HG03175 (cell line): ENCODE measurements at regions not wholly inside any gene's neighbourhood (a gene's known extent, or its start where the extent isn't known, plus 50 kb on each side); places are given as distances from the start of the nearest gene placed in this dataset.

Source experiments
- ATAC-seq: cut with Tn5 transposase; IDR thresholded peaks from one replicate; pipeline ENCODE4 v1.9.1; 2021; ENCODE audit warnings: mild to moderate bottlenecking, moderate library complexity; ENCODE audit not compliant: unreplicated experiment

DNA sequence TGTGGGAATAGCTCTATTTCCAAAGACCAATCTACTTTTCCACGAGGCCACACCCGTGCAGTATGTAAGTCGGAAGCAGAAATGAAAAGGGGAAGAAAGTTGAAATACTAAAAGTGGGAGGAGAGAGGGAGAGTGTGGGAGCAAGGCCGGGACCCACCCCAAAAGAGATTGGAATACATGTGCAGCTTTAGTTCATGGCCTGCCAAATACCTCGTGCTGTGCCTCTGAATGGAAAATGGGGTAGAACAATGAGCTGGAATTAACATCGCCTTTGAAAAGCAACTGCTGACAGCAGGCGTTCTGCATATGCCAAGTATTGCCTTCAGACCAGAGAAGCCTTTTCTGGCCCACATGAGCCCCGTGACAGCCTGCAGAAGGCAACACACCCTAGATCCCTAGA is 155.6 kb downstream of the CD83 start:
- no peak for ATAC-seq

DNA sequence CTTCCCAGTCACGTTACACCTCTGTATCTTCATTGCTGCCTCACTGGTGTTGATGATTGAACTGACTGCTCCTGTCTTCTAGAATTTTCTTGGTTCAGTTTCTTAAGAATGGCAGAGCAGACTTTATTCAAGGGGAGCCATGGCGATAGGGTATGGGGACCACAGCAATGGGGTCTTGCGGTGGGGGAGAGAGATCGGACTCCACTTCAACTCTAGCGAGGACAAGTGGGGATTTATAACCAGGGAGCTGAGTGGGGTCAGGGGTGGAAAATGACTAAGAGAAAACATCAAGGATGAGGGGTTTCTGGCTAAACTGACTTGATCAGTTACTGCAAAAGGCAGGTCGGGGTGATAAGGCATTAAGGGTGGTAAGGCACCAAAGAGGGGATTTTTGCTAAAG is 156.4 kb downstream of the CD83 start:
- ATAC-seq = no peak

DNA sequence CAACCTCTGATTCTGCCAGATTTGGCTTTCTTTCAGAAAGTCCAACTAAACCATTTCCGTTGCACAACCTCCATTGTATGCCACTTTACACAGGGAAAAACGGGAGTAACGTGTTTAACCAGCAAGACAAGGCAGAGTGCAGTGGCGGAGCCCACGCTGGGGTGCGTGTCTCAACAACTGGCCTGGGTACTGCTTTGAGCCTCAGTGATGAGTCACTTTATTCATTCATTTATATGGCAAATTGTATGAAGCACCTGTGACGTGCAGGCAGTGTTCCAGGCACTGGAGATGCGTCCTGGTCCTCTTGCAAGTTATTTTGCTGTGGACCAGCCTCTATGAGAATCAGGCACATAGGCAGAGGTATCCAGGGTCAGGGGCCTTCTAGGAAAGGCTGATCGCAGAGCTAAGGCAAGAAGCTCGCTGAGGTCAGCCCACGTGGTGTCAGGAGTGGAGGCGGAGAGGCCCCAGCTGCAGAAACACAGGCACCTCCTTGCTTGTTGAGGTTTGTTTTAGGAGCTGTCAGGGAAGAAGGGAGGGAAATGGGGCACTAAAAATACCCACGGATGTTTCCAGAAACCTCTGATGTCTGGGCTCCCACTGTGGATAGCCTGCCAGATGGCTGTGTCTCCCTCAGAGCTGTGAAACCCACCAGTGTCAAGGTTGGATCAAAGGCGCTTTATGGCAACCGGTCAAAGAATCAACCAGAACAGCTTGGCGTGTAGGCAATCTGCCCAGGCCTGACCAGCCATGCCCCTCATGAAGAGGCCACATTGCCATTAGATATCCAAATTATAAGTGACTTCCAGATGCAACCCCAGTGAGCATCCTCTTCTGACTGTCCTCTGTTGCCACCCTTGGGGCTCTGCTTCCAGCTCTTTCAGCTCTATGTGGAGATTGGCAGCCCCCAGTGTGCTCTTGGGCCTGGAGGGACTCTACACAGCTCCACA is 157.2 kb downstream of the CD83 start:
- ATAC-seq = no peak

DNA sequence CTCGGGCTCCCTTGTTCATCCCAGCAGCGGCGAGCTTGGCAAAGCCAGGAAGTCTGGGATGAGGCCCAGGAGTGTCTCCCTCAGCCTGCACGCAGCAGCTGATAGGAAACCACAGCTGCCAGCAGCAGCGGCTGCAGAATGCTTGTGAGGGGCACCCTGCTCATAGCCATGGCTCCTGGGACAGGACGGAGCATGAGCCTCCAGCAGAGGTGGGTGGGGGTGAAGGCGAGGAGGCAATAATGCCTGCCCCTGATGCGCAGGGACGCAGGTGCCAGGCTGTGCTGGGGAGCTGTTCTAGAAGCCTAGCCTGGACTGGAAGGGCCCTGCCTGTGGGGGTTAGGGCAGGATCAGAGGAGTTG is 157.9 kb downstream of the CD83 start:
- no peak for ATAC-seq

DNA sequence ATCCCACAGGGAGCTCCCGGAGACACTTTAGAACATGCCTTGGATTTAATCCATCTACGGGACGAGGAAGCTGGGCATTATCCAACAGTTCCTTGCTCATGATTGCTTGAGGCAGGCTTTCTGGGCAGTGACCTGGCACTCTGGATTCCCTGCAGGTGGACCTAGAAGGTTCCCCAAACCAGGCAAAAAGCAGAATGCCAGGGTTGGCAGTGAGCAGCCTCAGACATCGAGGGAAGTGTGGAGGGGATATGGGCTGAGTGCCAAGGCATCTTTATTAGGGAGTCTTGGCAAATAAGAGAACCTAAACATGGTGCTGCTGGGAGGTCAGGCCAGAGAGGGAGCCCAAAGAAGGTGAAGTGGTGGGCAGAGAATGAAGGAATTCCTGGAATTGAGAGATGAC is 158.5 kb downstream of the CD83 start:
- ATAC-seq = no peak

DNA sequence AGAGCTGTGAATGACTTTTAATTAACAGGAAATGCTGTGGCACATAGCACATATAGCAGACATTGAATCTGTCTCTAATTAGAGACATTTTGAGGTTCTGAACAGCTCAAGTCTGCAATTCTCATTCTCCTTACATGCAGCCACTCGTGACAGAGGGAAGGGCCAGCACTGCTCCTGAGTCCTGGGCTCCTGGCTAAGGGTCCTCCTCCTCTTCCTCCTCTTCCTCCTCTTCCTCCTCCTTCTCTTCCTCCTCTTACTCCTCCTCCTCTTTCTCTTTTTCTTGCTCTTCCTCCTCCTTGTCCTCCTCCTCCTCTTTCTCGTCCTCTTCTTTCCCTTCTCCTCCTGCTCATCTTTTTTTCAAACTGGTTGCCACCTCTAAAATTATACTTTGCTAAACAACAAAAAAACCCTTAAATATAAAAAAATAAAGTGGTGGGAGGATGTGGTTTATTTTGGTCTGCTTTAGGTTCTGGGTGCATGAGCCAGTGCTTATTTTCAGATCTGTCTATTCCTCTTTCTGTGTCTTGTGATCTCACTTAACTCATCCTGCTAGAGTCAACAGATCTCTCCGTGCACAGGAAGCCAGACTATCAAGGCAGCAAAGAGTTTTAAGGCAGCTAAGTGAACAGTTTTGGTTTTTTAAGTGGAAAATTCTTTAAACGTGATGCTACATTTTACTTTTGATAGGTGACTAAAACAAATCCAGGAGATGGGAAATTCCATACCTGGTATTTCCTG is 159.3 kb downstream of the CD83 start:
- peak; percentile 94 for ATAC-seq

DNA sequence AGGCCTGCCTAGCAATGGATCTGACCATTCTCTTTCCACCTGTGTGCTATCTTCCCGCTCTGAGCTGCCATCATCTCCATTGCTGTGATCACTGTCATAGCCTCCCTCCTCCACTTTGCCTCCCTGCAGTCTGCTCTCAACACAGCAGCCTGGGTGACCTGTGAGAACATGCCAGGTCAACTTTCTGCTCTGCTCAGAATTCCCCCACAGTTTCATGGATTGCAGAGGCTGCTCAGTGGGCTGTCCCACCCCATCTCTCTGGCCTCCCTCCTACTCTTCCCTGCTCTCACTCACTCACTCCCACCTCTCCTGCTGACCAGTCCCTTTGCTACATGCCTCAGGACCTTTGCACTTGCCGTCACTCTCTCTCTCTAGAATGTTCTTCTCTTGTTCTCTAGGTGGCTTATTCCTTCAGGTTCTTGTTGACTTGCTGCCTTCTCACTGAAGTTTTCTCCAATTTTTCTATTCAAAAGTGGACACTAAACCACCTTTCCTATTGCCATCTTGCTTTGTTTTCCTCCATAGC is 159.9 kb downstream of the CD83 start:
- ATAC-seq = peak; percentile 19

DNA sequence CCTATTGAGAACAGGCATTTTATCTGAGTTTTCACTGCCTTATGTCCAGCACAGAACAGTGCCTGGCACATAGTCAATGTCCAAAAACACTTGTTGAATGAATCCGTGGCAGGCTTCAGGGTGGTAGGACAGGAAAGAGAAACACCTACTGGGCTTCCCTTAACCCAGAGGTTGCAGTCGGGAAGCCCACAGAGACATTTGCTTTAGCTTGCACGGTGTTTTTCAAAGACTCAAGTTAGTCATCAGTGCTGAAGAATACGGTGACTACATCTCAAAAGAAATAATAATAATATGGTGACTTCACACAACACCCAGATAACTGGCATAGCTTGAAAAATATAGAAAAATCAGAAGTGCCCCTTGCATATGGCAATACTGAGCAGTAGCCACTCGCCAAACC is 160.4 kb downstream of the CD83 start:
- ATAC-seq = no peak

DNA sequence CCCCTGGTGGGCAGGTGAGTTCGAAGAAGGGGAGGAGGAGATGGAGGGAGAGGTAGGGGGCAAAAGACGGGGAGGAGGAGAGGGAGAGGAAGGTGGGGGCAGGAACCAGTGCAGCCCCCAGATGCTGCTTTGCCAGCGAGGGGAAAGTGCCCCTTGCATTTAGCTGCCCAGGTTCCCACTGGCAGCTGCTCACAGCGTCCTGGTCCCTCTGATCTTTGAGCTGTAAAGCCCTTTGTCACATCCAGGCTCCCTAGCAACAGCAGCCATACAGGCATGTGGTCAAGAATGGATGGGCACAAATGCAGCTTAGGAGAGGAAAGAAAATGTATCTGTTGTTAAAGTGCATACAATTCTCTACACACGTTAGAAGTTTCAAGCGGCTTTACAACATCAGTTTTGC is 160.9 kb downstream of the CD83 start:
- no peak for ATAC-seq

DNA sequence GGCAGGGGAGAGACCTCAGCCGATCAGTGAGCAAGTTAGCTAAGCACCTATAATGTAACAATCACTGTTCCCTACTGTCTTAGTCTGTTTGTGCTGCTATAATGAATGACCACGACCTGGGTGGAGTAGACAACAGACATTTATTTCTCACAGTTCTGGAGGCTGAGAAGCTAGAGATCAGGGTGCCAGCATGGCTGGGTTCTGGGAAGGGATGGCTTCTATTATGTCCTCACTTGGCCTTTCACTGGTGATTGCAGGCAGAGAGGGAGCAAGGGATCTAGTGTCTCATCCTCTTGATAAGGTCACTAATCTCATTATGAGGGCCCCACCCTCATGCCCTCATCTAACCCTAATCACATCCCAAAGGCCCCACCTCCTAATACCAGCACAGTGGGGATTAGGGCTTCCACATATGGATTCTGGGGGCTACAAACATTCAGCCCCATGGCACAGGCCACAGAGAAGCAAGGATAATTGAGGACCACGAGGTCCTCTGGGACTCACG is 162.5 kb downstream of the CD83 start:
- no peak for ATAC-seq

DNA sequence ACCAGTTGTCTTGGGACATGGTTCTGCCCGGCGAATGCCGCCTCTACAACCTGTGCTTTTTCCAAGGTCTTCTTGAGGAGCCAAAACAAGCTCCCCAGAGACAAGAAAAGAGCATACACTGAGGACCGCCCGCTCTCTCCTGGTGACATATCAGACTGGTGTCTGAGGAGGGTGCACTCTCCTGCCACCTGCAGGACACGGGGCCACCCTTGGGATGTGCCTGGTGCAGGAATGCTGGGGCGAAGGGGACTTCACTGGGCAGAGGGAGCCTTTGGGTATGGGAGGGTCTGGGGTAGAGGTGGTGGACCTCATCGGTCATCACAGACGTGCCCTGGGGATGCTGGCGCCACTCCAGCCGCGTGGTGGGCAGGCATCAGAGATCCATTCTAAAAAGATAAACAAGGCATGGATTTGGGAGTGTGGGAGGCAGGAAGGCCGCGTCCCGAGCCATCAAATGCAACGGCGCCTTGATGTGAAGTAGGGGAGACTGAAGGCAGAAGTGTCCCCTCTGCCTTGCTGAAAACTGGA is 163.3 kb downstream of the CD83 start:
- no peak for ATAC-seq

DNA sequence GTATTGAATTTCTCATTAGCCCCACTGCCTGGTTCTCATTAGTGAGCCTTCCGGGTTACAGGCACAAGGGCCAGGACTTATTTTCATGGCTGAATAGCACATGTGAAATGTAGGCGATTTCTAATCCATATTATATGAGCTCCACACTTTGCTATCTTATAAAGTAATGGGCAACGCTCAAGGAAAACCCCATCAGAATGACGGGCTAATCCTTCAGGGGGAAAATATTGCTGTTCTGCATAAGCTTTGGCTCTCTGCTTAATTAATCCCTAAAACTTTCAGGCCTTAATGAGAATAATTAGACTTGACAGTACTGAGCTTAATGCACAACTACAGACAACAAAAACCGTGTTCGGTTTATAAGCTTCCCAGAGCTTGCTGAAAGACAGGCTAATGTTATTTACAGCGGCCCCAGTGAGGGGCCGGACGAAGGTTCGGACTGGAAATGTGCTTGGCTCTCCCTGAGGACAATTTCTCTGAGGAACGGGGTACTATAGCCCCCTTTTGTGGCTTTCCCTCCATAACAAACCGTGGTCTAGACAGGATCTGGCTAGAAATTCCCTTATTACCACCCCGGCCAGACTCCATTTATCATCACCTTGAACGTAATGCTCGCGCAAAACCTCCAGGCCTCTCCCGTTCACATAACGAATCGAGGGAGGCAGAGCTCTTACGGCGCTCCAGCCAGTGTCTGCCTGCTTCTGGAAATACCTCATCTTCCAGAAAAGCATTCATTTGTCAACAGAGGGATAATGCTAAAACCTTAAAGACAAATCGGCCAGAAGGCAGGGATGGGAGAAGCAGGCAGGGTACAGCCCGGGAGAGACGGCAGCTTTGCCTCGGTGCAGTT is 164.5 kb downstream of the CD83 start:
- no peak for ATAC-seq

DNA sequence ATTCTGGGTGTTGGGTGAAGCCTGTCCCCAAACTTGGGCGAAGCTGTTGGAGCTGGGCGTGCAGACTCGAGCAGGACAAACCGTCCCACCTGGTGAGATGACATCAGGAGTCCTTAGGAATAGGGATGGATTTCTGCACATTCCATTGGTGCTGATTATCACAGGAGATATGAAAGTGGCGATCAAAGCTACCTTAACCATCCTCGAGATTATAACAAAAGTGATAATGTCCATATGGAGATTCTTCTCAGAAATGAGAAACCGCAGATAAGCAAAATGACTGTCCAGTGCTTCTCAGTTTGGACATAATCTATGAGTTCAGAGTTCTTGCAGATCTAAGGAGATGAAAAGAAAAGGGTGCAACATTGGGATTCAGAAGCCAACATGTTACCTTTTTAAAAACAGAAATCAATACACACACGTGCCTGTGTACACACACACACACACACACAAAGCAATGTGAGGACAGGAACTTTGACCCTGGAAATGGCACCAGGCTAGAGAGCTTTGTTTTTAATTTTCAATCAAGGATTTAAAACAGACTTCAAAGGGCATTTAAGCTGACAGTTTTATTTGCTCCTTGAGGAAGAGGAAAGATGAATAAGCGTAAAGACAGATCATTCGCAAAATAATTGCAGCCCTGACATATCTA is 165.4 kb downstream of the CD83 start:
- ATAC-seq = no peak

DNA sequence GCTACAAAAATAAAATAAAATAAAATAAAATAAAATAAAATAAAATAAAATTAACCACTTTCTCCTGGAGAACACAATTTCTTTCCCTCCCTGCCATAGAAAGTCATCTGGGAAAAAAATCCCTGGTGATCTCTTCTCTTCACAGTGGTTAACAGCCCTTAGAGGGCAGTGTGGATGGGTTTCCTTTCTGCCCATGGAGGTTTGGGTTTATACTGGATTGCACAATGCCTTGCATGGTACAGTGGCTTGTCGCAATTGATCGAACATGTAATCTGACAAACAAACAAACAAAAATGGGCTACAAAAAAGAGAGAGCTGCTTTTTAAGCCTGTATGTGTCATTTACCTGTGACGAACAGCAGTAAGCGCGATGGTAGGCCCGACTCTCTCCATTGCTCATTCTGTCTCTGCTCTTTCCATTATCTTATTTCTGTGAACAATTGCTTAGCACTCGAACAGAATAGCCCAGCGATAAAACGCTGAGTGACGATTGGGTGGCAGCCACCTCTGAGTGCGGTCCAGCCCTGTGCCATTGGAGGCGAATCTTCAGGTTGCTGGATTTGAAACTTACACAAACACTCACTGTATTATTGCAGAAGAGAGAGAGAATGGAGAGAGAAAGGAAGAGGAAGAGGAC is 166.1 kb downstream of the CD83 start:
- ATAC-seq = no peak

DNA sequence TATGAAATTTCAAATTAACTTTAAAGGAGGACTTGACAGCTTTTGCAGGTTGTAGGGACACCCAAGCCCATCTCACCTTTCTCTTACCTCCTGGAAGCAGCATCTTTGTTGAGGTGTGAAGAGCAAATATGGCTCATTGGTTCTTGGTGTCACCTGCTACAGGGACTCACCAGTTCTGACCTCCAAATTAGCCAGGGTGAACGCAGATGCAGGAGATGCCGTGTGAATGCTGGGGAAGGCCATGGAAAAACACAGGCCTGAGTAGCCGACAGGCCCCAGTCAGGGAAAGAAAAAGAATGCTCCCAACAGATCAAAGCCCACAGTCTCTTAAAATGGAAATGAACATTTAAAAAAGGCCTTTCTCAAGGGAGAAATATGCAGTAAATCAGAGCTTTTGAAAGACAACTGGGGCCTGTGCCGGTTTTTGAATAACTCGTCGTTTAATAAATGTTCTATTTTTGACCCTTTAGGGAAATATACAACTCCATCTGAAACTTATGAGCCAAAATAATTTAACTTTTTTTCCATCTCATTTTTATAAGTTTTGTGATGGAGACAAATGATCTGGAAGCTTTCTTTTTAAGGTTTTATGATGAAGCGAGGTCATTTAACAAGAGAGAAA is 167.5 kb downstream of the CD83 start:
- no peak for ATAC-seq

DNA sequence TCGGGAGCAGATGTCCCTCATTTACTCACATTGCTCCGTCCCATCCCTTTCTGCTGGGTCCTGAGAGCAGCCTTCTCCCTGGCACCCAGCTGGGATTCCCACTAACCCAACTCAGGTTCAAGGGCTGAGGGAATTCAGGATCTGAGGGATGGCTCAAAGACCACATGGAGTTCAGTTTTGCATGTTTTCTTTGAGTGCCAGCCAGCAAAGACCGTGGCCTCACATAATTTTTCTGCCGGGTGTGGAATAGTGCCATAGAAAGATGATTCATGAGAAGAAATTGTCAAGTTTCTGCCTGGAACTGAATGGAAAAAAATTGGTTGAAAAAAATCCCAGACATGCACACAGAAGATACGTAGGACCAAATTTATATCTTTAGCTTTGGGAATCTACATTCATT is 168.6 kb downstream of the CD83 start:
- no peak for ATAC-seq

DNA sequence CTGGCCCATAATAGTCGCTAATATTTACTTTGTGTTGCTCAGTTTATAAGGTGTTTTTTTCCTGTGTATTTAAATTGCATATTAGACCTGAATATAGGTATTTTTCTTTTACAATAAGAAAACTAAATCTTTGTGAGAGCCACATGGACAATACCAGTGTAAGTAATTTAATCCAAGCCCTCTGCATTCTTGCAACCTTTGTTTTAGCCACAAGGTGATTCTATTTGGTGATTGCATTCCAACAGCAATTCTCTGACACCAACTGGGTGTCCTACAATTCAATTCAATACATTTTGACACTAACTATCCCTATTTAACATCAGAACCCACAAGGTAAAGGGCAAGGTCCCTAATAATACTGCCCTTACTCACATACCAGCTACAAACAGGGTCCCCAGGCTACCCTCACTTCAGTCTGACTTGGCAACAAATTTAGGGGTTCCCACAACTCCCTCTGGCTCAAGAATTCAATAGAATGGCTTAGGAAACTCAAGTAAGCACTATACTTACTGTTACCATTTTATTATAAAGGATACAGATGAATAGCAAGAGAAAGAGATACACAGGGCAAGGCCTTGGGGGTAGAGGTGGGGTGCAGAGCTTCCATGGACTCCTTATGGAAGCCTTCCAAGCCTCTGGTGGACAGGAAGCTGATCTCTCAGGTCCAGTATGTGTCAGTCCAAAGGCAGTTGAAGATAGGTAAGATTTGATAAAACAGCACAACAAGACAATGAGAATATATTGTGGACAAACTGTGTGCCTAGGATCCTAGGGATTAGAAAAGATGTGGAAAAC is 169.3 kb downstream of the CD83 start:
- no peak for ATAC-seq

DNA sequence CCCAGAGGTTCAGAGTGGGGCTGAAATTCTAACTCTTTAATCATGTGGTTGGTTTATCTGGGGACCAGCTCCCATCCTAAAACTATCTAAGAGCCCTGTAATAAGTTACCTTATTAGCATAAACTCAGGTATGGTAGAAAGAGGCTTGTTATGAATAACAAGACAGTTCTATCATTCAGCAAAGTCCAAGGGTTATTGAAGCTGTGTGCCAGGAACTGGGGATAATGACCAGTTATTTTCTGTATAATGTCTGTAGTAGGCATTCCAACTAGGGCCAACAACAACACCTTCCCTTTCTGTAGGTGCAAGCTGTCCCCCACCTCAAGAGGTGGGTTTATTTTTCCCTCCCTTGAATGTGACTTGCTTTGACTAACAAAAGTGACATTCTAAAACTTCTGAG is 170.1 kb downstream of the CD83 start:
- ATAC-seq = no peak
